Suprapubic skin (tissue), 4 donors: ENCODE measurements at regions not wholly inside any gene's neighbourhood (a gene's known extent, or its start where the extent isn't known, plus 50 kb on each side); places are given as distances from the start of the nearest gene placed in this dataset.

ENCODE experiments used
- DNase-seq, 2 donors: peaks; one replicate each; pipeline ENCODE4 v3.0.0-alpha.2; 2019; ENCODE audit warnings: low spot score in 2 of 2
- H3K27ac ChIP-seq: fragments of 200-600 bp; sonication (generic); one replicate; pipeline ENCODE4 v1.5.1; 2019
- H3K27me3 ChIP-seq: fragments of 200-600 bp; sonication (generic); one replicate; pipeline ENCODE4 v1.5.1; 2019
- H3K36me3 ChIP-seq: fragments of 200-600 bp; sonication (generic); one replicate; pipeline ENCODE4 v1.5.1; 2019
- H3K4me1 ChIP-seq: fragments of 200-600 bp; sonication (generic); one replicate; pipeline ENCODE4 v1.5.1; 2019
- H3K4me3 ChIP-seq: fragments of 200-600 bp; sonication (generic); one replicate; pipeline ENCODE4 v1.5.1; 2019; ENCODE audit warnings: mild to moderate bottlenecking
- H3K9me3 ChIP-seq: fragments of 200-600 bp; sonication (generic); one replicate; pipeline ENCODE4 v1.5.1; 2019
- EP300 ChIP-seq: sonication (generic); formaldehyde crosslinking; IDR thresholded peaks from one replicate; pipeline ENCODE4 v1.6.1; 2017; ENCODE audit warnings: antibody characterized with exemption
- POLR2A ChIP-seq, 2 donors: fragments of 450-650 bp; IDR thresholded peaks; one replicate each; pipeline ENCODE4 v1.6.1; 2017; ENCODE audit warnings: antibody characterized with exemption in 2 of 2, mild to moderate bottlenecking in 2 of 2, moderate library complexity in 2 of 2
- POLR2AphosphoS5 ChIP-seq, 3 donors: sonication (generic); formaldehyde crosslinking; IDR thresholded peaks; one replicate each; pipeline ENCODE4 v1.6.1; 2017; ENCODE audit warnings: antibody characterized with exemption in 3 of 3
- WGBS: methylation state at CpG from one replicate; pipeline ENCODE4 v1.1.5; 2018; 5-methylcytosine and 5-hydroxymethylcytosine counted together
- TF ChIP-seq, protein P1 (sequence below), 2 donors: fragments of 200-600 bp in 1 of 2; fragments of 450-650 bp in 1 of 2; sonication (generic) in 1 of 2; IDR thresholded peaks; one replicate each; pipeline ENCODE4 v1.5.1; 2016 to 2019; ENCODE audit warnings: antibody characterized with exemption in 2 of 2, mild to moderate bottlenecking in 1 of 2, moderate library complexity in 1 of 2

GRCh38 chr4:45946699-45947098 lies 177.2 kb downstream of the GABRG1 start:
- H3K4me3 ChIP-seq = no peak overlapping the region
- no peak overlapping the region for H3K27ac ChIP-seq
- WGBS = 83% methylated on average over 1 of the region's 1 CpG

GRCh38 chr4:45944000-45944399 lies 179.9 kb downstream of the GABRG1 start:
- WGBS = 40% methylated on average over 1 of the region's 1 CpG

More at GRCh38 chr4:45946699-45947098, 177.2 kb downstream of the GABRG1 start:
- Histone ChIP-seq H3K4me1 (no peaks in the 10 kb centered on the region), H3K9me3 (peaks cover 3% of the 10 kb centered on the region), H3K27me3 (no peaks in the 10 kb centered on the region), H3K36me3 (no peaks in the 10 kb centered on the region)
- TF ChIP-seq POLR2AphosphoS5 (IDR thresholded peaks at IDR 0.05) = no peak
- TF ChIP-seq, protein P1, sequence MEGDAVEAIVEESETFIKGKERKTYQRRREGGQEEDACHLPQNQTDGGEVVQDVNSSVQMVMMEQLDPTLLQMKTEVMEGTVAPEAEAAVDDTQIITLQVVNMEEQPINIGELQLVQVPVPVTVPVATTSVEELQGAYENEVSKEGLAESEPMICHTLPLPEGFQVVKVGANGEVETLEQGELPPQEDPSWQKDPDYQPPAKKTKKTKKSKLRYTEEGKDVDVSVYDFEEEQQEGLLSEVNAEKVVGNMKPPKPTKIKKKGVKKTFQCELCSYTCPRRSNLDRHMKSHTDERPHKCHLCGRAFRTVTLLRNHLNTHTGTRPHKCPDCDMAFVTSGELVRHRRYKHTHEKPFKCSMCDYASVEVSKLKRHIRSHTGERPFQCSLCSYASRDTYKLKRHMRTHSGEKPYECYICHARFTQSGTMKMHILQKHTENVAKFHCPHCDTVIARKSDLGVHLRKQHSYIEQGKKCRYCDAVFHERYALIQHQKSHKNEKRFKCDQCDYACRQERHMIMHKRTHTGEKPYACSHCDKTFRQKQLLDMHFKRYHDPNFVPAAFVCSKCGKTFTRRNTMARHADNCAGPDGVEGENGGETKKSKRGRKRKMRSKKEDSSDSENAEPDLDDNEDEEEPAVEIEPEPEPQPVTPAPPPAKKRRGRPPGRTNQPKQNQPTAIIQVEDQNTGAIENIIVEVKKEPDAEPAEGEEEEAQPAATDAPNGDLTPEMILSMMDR (IDR thresholded peaks at IDR 0.05) = no peak
- TF ChIP-seq POLR2A (IDR thresholded peaks at IDR 0.05) = no peak
- TF ChIP-seq EP300 = no peak
- no peak for DNase-seq

DNA sequence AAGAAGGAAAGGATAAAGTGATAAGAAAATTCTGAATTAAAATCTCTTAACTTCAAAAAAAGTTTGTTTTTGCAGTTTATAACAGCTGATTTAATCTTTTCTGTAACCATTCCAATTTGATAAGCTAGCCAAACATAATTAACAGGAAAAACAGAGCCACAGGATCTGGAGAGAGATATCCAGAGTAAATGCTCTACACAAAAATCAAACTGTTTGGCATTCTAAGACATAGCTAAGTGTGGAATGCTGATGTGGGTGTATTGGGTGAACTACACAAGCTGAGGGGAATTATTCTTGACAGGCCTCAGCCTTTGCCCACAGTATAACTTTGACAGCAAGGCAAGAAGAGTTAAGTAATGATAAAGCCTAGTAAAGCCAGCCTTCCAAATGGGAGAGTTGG lies 184.8 kb downstream of the GABRG1 start:
- Histone ChIP-seq H3K27ac (no peak overlapping the region), H3K27me3 (no peaks in the 10 kb centered on the region), H3K9me3 (peaks cover 3% of the 10 kb centered on the region), H3K4me3 (no peak overlapping the region), H3K4me1 (no peaks in the 10 kb centered on the region), H3K36me3 (no peaks in the 10 kb centered on the region)
- no peak for TF ChIP-seq POLR2AphosphoS5 (IDR thresholded peaks at IDR 0.05)
- TF ChIP-seq, protein P1 (IDR thresholded peaks at IDR 0.05) = no peak
- TF ChIP-seq POLR2A (IDR thresholded peaks at IDR 0.05) = no peak
- no peak for TF ChIP-seq EP300
- no peak for DNase-seq

More at GRCh38 chr4:45944000-45944399, 179.9 kb downstream of the GABRG1 start:
- H3K9me3 ChIP-seq = peaks cover 3% of the 10 kb centered on the region
- H3K36me3 ChIP-seq = no peaks in the 10 kb centered on the region
- no peaks in the 10 kb centered on the region for H3K4me1 ChIP-seq
- DNase-seq = no peak
- TF ChIP-seq POLR2A (IDR thresholded peaks at IDR 0.05) (no peak), EP300 (no peak), POLR2AphosphoS5 (IDR thresholded peaks at IDR 0.05) (no peak)
- TF ChIP-seq, protein P1 (IDR thresholded peaks at IDR 0.05) = no peak
- H3K4me3 ChIP-seq = no peak overlapping the region
- no peaks in the 10 kb centered on the region for H3K27me3 ChIP-seq
- no peak overlapping the region for H3K27ac ChIP-seq

- no peak for DNase-seq
- Histone ChIP-seq H3K27me3 (no peaks in the 10 kb centered on the region), H3K36me3 (no peaks in the 10 kb centered on the region), H3K9me3 (no peaks in the 10 kb centered on the region), H3K27ac (no peak overlapping the region), H3K4me3 (no peak overlapping the region), H3K4me1 (no peaks in the 10 kb centered on the region)
- no peak for TF ChIP-seq POLR2AphosphoS5 (IDR thresholded peaks at IDR 0.05)
- no peak for TF ChIP-seq EP300
- WGBS = 64% methylated on average over 1 of the region's 1 CpG
Measured at GRCh38 chr4:45931154-45931553, 192.7 kb downstream of the GABRG1 start.

DNA sequence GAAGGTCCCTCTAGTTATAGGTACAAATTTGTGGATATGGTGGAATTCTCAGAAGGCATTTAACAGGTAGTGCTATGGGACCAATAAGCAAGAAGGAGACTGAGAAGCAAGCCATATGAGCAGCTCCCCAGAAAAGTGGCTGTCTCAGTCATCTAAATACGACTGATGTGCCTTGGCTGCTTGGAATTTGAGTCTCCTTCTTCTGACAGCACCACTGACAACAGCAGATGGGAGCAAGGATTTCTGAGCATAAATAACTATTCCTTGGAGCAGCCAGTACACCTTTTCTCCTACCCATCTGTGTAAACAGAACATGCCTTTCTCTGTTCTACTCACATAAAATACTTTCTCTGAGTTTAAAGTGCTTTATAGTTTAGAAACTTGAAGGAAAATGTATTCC lies 196.2 kb downstream of the GABRG1 start:
- no peak overlapping the region for H3K4me3 ChIP-seq
- TF ChIP-seq POLR2A (IDR thresholded peaks at IDR 0.05) (no peak), POLR2AphosphoS5 (IDR thresholded peaks at IDR 0.05) (no peak), EP300 (no peak)
- TF ChIP-seq, protein P1 (IDR thresholded peaks at IDR 0.05) = no peak
- H3K4me1 ChIP-seq = no peaks in the 10 kb centered on the region
- no peak overlapping the region for H3K27ac ChIP-seq
- H3K9me3 ChIP-seq = no peaks in the 10 kb centered on the region
- H3K27me3 ChIP-seq = no peaks in the 10 kb centered on the region
- DNase-seq = no peak
- WGBS = 83% methylated on average over 1 of the region's 1 CpG
- H3K36me3 ChIP-seq = no peaks in the 10 kb centered on the region

GRCh38 chr4:45925809-45926208 lies 198.0 kb downstream of the GABRG1 start:
- H3K4me1 ChIP-seq = no peaks in the 10 kb centered on the region
- H3K27ac ChIP-seq = no peak overlapping the region
- no peak for TF ChIP-seq POLR2AphosphoS5 (IDR thresholded peaks at IDR 0.05)
- no peak for TF ChIP-seq EP300
- TF ChIP-seq, protein P1 (IDR thresholded peaks at IDR 0.05) = no peak
- TF ChIP-seq POLR2A (IDR thresholded peaks at IDR 0.05) = no peak
- H3K4me3 ChIP-seq = no peak overlapping the region
- H3K9me3 ChIP-seq = no peaks in the 10 kb centered on the region
- DNase-seq = no peak
- H3K27me3 ChIP-seq = no peaks in the 10 kb centered on the region
- WGBS = 88% methylated on average over 1 of the region's 1 CpG
- no peaks in the 10 kb centered on the region for H3K36me3 ChIP-seq
